GM18858 (cell line): ENCODE measurements at regions not wholly inside any gene's neighbourhood (a gene's known extent, or its start where the extent isn't known, plus 50 kb on each side); places are given as distances from the start of the nearest gene placed in this dataset.

Source experiments
- ATAC-seq: cut with Tn5 transposase; IDR thresholded peaks from one replicate; pipeline ENCODE4 v1.9.1; 2021; ENCODE audit not compliant: unreplicated experiment

GRCh38 chr3:102104033-102104432, 254.7 kb downstream of the NFKBIZ start:
- ATAC-seq = no peak

GRCh38 chr3:102105193-102105592, 255.9 kb downstream of the NFKBIZ start:
- no peak for ATAC-seq

GRCh38 chr3:102106416-102107097, 257.2 kb downstream of the NFKBIZ start:
- no peak for ATAC-seq

GRCh38 chr3:102112704-102113230, 263.5 kb downstream of the NFKBIZ start:
- ATAC-seq = no peak

GRCh38 chr3:102113421-102114041, 264.2 kb downstream of the NFKBIZ start:
- ATAC-seq = no peak

- ATAC-seq = no peak
These were observed 265.1 kb downstream of the NFKBIZ start for GRCh38 chr3:102114264-102114979.

GRCh38 chr3:102122527-102122926, 273.2 kb downstream of the NFKBIZ start:
- ATAC-seq = no peak

GRCh38 chr3:102123590-102124190, 274.4 kb downstream of the NFKBIZ start:
- ATAC-seq = no peak

GRCh38 chr3:102124282-102124681, 275.0 kb downstream of the NFKBIZ start:
- ATAC-seq = no peak

- ATAC-seq = no peak
These were observed 275.4 kb downstream of the NFKBIZ start for GRCh38 chr3:102124704-102125103.

- ATAC-seq = no peak
These were observed 276.1 kb downstream of the NFKBIZ start for GRCh38 chr3:102125197-102125993.

GRCh38 chr3:102125994-102126368, 276.7 kb downstream of the NFKBIZ start:
- ATAC-seq = no peak

GRCh38 chr3:102129760-102130608, 280.7 kb downstream of the NFKBIZ start:
- peak; percentile 48 for ATAC-seq

- no peak for ATAC-seq
These were observed 283.1 kb downstream of the NFKBIZ start for GRCh38 chr3:102132370-102132769.

GRCh38 chr3:102133376-102133775, 284.1 kb downstream of the NFKBIZ start:
- ATAC-seq = no peak

- ATAC-seq = no peak
These were observed 286.0 kb downstream of the NFKBIZ start for GRCh38 chr3:102135316-102135715.

GRCh38 chr3:102136183-102136582, 286.9 kb downstream of the NFKBIZ start:
- peak; percentile 53 for ATAC-seq

- ATAC-seq = no peak
These were observed 290.8 kb downstream of the NFKBIZ start for GRCh38 chr3:102140116-102140515.

GRCh38 chr3:102141096-102141927, 292.0 kb downstream of the NFKBIZ start:
- no peak for ATAC-seq
